ENCODE measurements at regions not wholly inside any gene's neighbourhood (a gene's known extent, or its start where the extent isn't known, plus 50 kb on each side); places are given as distances from the start of the nearest gene placed in this dataset.
"Not testable (repeated sequence)": the region's sequence is repeated elsewhere in the genome, so short reads cannot be mapped to it uniquely, and the experiment has no call there.

DNA sequence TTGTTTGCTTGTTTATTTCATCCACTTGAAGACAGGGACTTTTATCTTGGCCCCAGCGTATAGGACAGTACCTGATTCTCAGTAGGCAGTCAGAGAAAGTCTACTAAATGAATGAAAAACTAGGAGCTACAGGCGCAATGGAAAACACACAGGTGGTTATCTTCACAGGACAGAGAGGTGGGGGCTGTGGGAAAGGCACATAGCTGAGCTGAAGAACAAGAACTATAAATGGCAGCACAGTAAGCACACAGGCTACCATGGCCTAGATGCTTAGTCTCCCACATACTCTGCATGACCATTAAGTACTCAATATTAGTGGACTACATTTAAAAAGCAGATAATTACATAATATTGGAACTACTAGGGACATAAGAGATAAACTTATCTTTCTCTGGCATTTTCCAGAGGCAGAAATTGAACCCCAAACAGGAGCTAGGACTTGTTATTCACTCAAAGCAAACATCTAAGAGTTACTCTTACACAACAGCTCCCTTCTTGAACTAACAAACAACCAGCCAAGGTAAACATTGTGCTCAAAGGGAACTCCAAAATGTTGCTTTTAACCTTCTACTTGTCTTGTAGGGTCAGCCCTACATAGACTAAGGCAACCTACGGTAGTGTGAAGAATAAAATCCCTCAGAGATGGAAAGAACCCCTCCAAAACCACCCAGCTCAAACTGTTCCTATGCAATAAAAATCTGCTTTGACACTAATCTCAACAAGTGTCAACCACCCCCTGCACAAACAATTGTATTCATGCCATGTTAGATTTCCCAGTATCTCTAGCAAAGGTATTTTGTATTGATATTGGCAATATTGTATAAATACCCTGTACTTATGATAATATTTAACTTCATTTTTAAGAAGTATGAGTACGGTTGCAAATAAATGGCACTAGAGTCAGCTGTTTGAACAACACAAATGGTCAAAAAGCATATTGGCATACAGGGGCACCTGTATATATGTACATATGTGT lies 593.6 kb downstream of the KLHL13 start:
- no peak for DNase-seq

DNA sequence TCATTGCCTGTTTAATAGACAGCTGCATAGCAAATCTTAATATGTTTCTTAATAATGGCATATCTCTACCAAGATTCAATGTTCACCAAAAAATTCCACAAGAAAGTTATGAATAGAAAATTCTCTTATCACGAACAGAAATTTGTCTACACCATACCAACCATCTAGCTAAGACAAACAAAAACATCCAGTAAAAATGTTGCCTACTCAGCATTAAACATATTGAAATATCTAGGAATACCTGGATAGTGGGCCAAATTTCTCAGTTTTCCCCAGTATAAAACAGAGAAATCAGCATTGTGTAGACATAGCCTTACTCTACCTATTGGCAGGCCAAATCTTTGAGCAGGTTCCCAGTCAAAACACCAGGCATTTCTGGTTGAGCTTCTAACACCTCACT lies 598.6 kb downstream of the KLHL13 start:
- in situ Hi-C loops (cut with MboI; ENCODE audit: low pct_unique_long_range_greater_than_20kb, low sequenced_read_pairs): no loop called here
- no peak for DNase-seq

More for the DNA sequence above, 593.6 kb downstream of the KLHL13 start:
- in situ Hi-C loops (cut with MboI; ENCODE audit: low pct_unique_long_range_greater_than_20kb, low sequenced_read_pairs): no loop called here

DNA sequence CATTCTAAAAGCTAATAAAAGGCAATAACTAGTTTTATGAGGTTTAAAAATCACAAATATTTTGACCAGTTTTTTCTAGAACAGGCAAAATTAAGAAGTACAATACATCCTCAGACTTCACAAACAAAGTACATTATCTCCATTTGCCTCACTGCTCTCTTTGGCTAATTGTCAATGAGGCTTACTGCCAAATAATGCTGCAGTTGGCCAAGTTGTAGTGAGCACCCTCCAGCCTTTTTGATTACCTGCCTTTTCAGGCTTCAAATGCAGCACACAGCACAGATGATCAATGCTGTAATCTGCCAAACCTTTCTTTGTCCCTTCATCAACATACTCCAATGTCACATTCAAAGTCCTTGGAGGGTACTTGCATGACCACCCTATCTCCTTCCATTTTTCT lies 605.2 kb downstream of the KLHL13 start:
- in situ Hi-C loops (cut with MboI; ENCODE audit: low pct_unique_long_range_greater_than_20kb, low sequenced_read_pairs): no loop called here
- no peak for DNase-seq

DNA sequence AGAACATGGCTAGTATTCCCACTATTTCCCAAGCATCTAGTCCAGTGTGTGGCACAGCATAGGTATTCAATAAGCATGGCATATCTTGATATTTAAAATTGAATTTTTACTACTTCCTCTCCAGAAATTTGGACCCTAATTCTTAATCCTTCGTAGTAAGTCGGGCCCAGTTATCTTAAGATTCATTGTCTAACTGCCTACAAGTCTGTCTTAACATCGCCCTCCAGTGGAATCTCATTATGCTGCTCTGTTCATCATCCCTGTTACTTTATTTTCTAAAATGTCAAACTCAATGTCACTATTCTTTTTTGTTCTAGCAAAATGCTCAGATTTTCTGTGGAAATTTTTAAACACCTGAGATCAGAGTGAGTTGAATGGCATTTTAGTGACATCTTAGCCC lies 606.2 kb downstream of the KLHL13 start:
- in situ Hi-C loops (cut with MboI; ENCODE audit: low pct_unique_long_range_greater_than_20kb, low sequenced_read_pairs): no loop called here
- peak; percentile 7 for DNase-seq

DNA sequence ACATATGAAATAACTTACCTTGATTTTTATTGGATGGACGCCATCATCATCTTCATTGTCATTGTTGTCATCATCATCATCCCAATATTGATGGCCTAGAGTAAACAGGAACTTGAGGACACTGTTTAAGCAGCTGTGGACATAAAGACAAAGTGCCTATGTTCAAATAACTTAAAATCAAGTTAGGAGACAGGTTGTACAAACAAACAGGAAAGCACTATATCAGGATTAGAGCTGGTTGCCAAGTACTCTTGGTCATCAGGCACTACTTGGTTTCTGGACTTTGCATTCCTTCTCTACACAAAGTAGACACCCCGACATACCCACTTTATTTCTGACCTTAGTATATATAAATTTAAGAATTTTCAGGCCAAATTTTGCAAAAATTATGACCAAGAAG lies 608.6 kb downstream of the KLHL13 start:
- DNase-seq: no peak
- in situ Hi-C loops (cut with MboI; ENCODE audit: low pct_unique_long_range_greater_than_20kb, low sequenced_read_pairs): no loop called here

DNA sequence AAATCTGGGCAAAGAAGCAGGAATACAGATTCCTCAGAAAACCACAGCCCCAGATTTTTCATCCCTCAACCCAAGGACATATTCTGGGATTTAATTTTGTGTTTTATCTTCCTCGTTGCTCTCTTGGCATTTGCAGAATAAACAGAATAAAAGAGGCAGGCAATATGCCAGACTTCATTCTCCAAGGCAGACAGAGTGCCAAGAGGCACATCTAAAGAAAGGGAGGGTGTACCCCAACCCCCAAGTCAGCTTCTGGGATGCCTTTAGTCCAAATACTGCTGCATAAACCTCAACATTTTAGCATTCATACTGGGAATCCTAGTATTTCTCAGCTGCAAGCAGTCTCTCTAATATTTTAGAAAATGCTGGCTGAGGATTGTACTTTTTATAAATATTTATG lies 629.2 kb downstream of the KLHL13 start:
- in situ Hi-C loops (cut with MboI; ENCODE audit: low pct_unique_long_range_greater_than_20kb, low sequenced_read_pairs): no loop called here
- DNase-seq: no peak

DNA sequence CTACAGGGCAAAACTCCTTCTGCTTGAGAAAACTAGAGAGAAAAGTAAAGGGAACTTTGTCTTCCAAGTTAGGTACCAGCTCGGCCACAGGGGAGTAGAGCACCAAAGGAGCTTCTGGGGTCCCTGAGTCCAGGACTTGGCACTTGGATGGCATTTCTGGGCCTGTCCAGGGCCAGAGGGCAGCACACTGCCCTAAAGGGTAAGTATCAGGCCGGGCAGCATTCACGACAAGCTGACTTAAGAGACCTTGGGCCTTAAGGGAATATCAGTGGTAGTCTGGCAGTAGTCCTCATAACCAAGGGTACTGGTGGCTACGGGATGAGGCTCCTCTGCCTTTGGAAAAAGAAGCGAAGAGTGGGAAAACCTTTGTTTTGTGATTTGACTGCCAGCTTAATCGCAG lies 632.7 kb downstream of the KLHL13 start:
- in situ Hi-C loops (cut with MboI; ENCODE audit: low pct_unique_long_range_greater_than_20kb, low sequenced_read_pairs): no loop called here
- DNase-seq: no peak

DNA sequence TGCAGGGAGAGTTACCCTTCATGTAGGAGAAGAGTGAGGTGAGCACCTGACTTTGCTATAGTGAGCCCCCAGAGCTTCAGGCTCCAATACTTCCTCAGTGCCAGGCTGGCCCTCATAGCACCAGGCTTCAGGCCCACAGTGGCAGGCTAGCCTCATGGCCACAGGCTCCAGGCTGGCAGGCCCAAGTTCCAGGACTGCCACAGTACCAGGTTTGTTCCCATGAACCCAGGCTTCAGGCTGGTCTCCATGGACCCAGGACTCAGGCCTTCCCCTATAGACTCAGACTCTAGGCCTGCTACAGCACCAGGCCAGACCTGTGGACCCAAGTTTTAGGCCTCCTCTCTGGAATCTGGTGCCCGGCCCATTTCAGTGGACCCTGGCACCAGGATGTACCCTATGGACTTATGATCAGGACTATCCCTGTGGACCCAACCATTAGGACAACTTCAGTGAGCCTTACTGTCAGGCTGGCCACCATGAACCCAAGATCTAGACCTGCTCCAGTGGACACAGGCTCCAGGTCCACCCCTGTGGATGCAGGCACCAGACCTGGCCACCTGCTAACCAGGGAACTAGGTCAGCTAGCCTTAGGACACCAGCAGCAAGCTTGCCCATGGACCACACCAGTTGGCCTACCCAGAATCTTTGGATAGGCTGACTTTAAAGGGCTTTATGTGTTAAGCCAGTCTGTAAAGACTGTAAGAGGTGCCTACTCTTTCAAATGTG lies 658.2 kb downstream of the KLHL13 start:
- no peak for DNase-seq

DNA sequence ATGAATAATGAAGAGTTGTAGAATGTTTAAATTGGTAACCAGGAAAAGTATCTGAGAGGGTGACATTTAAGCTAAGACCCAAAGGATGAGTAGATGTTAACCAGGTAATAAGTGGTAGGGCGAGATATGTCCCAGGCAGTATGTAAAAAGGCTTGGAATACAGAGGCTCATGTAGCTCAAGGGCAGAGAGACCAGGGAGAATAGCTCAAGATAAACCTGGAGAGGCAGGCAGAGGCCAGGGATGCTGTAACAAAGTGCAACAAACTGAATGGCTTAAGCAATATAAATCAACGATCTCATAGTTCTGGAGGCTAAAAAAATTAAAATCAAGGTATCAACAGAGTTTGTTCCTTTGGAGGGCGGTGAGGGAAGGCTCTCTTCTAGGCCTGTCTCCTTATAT lies 660.8 kb downstream of the KLHL13 start:
- in situ Hi-C loops (cut with MboI; ENCODE audit: low pct_unique_long_range_greater_than_20kb, low sequenced_read_pairs): no loop called here
- DNase-seq: no peak

More for the DNA sequence above, 658.2 kb downstream of the KLHL13 start:
- in situ Hi-C loops (cut with MboI; ENCODE audit: low pct_unique_long_range_greater_than_20kb, low sequenced_read_pairs): no loop called here

DNA sequence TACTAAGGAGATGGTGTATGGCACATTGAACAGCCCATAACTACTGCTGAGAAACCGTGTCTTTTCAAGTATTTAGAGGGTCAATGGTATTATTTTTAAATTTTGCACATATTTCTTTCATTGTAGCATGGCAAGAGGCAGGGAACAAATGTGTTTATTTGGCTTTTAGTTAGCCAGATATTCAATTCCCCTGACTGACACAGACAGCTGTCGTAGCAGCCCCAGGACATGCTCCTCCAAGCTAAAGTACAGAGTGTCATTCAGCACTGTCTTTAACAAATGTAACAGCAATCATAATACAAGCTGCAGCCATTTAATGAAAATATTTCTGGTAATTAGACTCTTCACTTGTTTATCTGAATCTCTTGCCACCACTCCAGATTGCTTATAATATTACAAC lies 687.1 kb downstream of the KLHL13 start:
- in situ Hi-C loops (cut with MboI; ENCODE audit: low pct_unique_long_range_greater_than_20kb, low sequenced_read_pairs): no loop called here
- no peak for DNase-seq

DNA sequence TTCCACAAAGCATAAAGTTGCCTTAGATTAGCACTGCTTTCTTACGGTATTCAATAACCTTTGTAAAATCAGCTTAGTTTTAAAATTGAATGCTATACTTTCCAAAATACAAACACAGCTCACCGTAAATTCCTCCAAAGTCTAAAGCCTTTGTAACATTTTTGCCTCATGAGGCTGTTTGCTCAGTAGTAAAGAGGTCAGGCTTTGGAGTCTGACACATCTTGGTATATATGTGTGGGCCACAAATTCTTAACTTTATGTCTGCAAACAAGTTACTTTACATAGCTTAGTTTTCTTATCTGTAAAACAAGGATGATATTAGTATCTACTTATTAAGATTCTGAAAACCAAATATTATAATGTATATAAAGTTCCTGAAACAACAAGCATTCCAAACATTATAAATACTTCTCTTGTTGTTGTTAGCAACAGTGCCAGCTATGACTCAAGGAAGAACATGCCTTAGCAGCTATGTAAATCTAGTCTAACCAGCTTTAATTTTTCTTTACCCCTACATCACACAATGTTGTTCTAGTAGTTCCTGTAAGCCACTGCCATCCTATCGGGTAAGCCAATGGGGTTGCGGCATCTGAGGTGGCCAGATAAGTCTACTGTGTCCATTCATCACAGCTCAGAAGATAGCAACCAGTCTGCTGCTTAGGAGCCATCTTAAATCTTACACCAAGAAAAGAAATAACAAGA lies 709.0 kb downstream of the KLHL13 start:
- DNase-seq: no peak

DNA sequence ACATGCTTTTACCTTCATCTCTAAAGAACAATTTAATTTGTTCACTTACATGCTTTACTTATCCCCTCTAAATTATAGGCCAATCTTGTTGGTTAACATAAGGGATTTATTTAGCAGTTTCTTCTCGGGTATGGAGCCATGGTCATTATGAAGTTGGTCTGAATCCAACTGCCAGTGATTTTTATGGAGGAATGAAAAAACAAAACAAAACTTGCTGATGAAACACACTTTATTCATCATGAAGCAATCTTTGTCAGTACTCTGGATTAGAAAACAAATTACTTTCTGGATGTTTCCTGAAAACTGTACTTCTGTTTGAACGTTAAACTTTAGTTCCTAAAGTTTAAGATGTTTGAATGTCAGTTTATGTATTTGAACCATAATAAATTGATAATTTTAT lies 715.8 kb downstream of the KLHL13 start:
- no peak for DNase-seq
- in situ Hi-C loops (cut with MboI; ENCODE audit: low pct_unique_long_range_greater_than_20kb, low sequenced_read_pairs): no loop called here

More for the DNA sequence above, 709.0 kb downstream of the KLHL13 start:
- in situ Hi-C loops (cut with MboI; ENCODE audit: low pct_unique_long_range_greater_than_20kb, low sequenced_read_pairs): no loop called here

DNA sequence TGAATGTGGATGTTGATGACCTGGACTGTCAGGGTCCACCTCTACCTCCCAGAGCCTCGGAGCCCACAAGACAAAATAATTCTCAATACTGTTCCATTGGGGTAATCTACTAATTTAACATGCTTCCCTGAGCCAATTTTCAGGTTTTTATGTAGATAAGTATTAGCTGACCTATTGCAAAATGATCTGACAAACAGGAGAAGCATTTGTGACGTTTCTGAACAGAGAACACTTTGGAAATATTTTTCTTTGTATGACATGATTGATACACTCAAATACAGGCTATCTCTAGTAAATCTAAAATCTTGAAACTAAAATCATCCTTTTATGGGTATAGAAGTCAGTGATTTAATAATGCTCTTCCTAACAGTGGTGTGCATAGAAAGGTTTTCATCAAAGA lies 716.6 kb downstream of the KLHL13 start:
- in situ Hi-C loops (cut with MboI; ENCODE audit: low pct_unique_long_range_greater_than_20kb, low sequenced_read_pairs): no loop called here
- no peak for DNase-seq

DNA sequence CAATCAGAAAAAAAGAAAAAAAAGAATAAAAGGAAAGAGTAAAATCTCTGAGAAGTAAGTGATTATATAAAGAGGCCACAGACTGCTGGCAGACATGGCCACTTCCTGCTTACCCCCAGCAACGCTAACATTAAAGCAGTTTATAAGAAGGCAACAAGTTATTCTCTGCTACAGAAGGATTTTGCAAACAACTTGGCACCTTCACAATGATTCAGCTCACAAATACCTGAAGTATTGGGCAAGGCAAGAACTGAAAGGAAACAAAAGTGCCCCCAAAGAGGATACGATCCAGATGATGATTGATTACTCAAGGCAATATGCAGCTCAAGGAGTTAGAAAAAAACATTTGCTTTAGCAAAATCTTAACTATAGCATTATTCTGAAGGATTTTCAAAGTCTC lies 718.8 kb downstream of the KLHL13 start:
- in situ Hi-C loops (cut with MboI; ENCODE audit: low pct_unique_long_range_greater_than_20kb, low sequenced_read_pairs): no loop called here
- DNase-seq: no peak

DNA sequence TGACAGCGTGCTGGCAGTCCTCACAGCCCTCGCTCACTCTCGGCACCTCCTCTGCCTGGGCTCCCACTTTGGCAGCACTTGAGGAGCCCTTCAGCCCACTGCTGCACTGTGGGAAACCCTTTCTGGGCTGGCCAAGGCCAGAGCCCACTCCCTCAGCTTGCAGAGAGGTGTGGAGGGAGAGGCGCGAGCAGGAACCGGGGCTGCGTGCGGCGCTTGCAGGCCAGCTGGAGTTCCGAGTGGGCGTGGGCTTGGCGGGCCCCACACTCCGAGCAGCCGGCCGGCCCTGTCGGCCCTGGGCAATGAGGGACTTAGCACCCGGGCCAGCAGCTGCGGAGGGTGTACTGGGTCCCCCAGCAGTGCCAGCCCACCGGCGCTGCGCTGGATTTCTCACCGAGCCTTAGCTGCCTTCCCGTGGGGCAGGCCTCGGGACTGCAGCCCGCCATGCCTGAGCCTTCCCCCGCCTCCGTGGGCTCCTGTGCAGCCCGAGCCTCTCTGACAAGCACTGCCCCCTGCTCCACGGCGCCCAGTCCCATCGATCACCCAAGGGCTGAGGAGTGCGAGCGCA lies 722.0 kb downstream of the KLHL13 start:
- DNase-seq; in situ Hi-C loops (cut with MboI; ENCODE audit: low pct_unique_long_range_greater_than_20kb, low sequenced_read_pairs): not testable (repeated sequence)

DNA sequence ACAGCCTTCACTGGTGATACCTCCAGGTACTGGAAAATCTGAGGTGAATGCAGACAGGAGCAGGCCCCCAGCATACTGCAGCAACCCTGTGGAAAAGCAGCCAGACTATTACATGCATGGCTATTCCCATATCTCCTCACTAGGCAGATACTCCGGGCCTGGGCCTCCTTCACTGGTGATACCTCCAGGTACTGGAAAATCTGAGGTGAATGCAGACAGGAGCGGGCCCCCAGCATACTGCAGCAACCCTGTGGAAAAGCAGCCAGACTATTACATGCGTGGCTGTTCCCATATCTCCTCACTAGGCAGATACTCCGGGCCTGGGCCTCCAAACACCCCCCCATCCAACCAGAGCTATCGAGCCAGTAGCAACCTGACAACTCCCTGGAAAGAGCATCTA lies 724.2 kb downstream of the KLHL13 start:
- DNase-seq; in situ Hi-C loops (cut with MboI; ENCODE audit: low pct_unique_long_range_greater_than_20kb, low sequenced_read_pairs): not testable (repeated sequence)

DNA sequence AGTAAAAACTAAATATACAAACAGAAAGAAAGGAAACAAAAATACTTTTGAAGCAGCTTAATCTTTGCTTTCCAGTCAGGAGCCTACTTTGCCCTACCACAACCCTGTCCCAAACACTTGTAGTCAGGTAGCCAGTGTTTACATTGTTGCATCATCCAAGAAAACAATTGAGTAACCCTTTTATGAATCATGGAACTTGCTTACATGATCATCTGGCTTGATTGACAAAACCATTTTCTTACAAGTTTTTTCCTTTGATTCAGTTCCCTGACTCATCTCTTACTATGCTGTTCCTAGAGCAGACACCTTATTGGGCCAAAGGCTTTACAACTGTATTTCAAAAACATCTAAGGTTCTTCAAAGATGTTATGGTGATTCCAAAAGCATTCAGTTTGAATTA lies 740.1 kb downstream of the KLHL13 start:
- DNase-seq: no peak
- in situ Hi-C loops (cut with MboI; ENCODE audit: low pct_unique_long_range_greater_than_20kb, low sequenced_read_pairs): no loop called here

DNA sequence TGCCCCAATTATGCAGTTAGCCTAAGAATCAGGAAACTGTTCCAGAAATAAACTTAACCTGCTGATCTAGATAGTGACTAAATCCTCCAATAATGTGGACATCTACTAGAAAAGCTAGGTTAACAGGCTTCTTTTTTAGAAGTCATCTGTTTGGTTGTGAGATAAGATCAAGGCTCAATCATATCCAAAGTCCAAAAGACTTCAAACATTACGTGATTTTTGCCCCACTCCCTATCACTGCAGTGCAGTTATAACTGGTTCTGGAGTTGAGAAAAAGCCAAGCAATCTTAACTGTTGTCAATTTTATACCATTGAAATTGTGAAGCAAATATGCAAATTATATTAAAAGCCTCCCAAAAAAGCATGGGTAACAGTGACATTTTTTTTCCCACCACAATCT lies 781.4 kb downstream of the KLHL13 start:
- DNase-seq: no peak
- in situ Hi-C loops (cut with MboI; ENCODE audit: low pct_unique_long_range_greater_than_20kb, low sequenced_read_pairs): no loop called here

DNA sequence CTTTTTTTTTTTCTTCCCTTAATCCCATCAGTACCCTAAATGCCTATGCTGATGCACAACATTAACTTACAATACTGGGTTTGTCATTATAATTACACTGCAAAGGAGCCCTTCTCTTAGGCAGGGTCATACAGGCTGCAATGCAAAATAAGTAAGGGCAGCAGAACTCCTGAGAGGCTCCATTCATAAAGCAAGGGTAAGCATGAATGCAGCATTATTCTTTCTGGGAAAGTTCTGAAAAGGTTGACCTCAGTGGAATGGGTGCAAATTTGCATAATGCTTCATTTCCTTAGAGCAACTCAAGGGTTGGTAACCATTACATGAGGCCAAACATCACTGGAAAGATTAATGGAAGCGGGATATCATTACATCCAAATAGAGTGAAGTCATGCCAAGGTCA lies 789.2 kb downstream of the KLHL13 start:
- in situ Hi-C loops (cut with MboI; ENCODE audit: low pct_unique_long_range_greater_than_20kb, low sequenced_read_pairs): no loop called here

More for the DNA sequence above, 789.2 kb downstream of the KLHL13 start:
- no peak for DNase-seq

Data from KBM-7 (cell line).